ENCODE measurements at regions not wholly inside any gene's neighbourhood (a gene's known extent, or its start where the extent isn't known, plus 50 kb on each side); places are given as distances from the start of the nearest gene placed in this dataset.

DNA sequence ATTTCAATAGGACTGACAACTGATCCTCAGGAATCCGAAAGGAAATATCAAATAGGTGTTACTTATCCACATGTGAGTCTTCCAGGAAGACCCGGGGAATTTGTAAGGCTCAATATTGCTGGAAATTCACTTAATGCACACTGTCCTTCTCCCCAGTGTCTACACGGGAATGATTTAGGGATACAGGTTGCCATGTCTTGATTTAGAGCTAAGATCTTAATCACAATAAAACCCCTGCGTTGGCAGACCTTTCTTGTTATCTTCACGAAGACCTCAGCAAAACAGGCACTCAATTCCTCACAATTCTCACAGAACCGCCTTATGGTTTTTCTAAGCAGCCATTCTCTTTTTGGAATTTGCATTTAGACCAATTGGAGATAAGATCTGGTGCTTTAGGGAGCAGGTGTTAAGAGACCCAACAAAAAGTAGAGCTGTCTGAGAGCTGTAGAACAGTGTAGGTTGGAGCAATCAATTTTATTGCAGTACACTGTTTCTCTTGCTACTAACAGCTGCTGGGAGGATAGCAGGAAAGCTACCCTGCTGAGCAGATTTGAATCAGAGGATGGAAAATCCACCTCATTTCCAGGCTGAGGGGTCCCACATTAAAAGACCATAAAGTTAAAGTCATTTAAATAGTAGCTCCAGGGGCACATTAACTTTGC is 925.7 kb downstream of the EPHA3 start:
- no peak for DNase-seq
- in situ Hi-C loops (cut with HindIII; ENCODE audit: low pct_ligation_motif_present, low pct_unique_long_range_greater_than_20kb, low sequenced_read_pairs), result no loop called here

DNA sequence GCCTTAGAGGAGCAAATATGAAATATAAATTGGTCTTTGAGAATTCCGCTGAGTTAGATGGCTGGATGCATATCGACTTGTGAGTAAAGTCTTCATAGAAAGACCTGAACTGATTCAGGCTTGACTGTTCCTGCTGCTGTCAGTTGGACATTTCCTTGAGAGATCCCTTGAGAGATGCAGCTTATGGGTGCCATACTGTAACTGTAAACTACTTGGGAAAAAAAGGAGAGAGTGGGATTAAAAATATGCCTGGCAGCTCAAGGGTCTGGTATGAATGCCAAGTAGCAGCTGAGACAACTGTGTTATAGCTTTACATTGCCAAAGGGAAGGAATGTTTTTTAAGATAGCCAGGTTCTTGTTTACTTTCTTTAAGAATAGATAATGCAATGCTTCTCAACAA is 926.6 kb downstream of the EPHA3 start:
- DNase-seq, result no peak
- in situ Hi-C loops (cut with HindIII; ENCODE audit: low pct_ligation_motif_present, low pct_unique_long_range_greater_than_20kb, low sequenced_read_pairs), result no loop called here

DNA sequence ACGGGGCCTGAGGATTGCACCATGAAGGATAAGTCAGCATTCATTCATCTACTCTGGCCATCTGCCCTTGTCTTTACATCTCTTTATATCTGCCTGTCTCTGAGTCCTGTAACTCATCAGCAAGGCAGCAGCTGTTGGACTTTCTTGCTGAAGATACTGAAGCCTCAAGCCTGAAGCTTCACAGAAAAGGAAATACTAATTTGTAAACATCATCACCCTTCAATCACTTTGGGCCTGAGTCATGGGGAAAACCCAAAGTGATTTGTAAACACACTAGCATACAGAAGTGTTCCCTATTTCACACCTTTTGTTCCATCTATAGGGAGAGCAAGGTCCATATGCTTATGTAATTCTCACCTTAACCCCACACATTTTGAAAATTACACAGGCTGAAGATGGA is 928.2 kb downstream of the EPHA3 start:
- DNase-seq, result no peak
- in situ Hi-C loops (cut with HindIII; ENCODE audit: low pct_ligation_motif_present, low pct_unique_long_range_greater_than_20kb, low sequenced_read_pairs), result no loop called here

DNA sequence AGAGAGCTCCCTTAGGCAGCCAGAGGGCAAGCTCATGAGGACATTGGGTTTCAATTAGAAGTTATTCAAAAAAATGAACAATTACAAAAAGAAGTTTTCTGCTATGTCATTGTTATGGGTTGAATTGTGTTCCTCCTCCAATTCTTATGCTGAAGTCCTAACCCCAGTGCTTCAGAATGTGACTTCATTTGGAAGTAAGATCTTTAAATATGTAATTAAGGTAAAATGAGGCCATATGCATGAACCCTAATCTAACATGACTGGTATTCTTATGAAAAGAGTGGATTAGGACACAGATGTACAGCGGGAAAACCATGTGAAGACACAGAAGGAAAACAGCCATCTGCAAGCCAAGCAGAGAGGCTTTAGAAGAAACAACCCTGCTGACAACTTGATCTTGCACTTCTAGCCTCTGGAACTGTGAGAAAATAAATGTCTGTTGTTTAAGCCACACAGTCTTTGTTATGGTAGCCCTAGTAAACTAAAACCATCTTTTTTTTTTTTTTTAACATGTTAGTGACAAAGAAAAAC is 929.6 kb downstream of the EPHA3 start:
- no peak for DNase-seq
- in situ Hi-C loops (cut with HindIII; ENCODE audit: low pct_ligation_motif_present, low pct_unique_long_range_greater_than_20kb, low sequenced_read_pairs), result no loop called here

DNA sequence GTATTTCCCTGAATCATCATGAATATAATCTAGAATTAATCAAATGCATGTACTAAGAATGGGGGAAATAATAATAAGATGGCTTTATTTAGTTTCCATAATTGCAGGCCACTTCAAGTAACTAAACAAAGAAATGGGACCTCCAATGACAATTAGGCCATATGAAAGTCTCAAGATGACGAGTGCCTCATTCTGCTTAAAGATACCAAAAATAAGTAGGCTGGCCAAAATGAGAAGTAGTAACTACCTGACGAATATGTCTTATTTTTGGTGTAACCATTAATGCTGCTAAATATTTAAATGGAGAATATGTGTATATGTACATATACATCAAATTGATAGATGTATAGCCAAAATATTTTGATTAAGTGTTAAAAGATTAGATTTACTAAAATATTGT is 932.6 kb downstream of the EPHA3 start:
- DNase-seq, result no peak
- in situ Hi-C loops (cut with HindIII; ENCODE audit: low pct_ligation_motif_present, low pct_unique_long_range_greater_than_20kb, low sequenced_read_pairs), result no loop called here

DNA sequence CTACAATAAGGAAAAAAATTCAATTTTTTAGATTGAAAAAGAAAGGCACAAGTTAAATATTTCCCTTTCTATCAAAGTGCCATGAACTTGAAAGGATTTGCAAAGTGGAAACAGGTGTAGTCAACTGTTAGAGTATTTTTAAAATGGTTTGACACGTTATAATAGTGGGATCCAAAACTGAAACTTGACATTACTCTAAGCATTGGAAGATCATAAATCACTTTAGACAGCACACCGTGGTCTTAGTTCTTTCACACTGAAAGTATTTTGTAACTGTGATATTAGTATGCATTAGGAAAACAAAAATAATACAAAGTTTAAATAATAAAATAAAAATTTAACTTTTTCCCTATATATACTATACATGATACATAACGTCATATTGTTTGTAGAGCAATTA is 933.1 kb downstream of the EPHA3 start:
- no peak for DNase-seq
- in situ Hi-C loops (cut with HindIII; ENCODE audit: low pct_ligation_motif_present, low pct_unique_long_range_greater_than_20kb, low sequenced_read_pairs), result no loop called here

DNA sequence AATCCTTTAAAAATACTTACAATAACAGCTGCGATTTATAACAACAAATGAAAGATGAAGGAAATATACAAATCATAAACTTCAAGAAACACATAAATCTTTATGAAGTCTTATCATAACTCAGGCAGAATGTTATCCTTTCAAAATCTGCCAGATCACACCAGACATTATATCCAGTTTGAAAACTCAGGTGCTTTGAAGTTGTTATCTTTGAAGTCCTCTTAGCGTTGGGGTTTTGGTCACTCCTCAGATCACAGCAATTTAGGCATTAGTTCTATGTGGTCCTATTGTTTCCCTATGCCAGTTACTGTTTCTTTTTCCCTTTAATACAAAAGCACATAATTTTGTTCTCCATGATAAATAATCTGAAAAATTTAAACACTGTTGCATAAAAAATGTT is 934.6 kb downstream of the EPHA3 start:
- in situ Hi-C loops (cut with HindIII; ENCODE audit: low pct_ligation_motif_present, low pct_unique_long_range_greater_than_20kb, low sequenced_read_pairs), result no loop called here

DNA sequence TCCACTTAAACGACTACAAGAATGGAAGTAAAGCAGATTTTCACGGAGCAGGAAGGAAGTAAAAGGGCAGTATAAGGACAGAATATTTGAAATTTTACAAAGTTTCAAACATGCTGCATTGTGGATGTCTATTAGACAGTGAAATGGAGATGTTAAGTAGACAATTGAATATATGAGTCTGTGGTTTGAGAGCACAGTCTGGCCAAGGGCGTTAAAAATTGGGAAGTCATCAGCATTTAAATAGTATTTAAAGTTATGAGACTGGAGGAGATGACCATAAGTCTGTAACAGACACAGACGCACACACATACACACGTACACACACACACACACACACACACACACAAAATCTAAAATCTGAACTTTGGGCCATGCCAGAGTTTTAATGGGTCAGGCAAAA is 935.9 kb downstream of the EPHA3 start:
- in situ Hi-C loops (cut with HindIII; ENCODE audit: low pct_ligation_motif_present, low pct_unique_long_range_greater_than_20kb, low sequenced_read_pairs), result no loop called here
- no peak for DNase-seq

More for the DNA sequence above, 934.6 kb downstream of the EPHA3 start:
- DNase-seq, result no peak

DNA sequence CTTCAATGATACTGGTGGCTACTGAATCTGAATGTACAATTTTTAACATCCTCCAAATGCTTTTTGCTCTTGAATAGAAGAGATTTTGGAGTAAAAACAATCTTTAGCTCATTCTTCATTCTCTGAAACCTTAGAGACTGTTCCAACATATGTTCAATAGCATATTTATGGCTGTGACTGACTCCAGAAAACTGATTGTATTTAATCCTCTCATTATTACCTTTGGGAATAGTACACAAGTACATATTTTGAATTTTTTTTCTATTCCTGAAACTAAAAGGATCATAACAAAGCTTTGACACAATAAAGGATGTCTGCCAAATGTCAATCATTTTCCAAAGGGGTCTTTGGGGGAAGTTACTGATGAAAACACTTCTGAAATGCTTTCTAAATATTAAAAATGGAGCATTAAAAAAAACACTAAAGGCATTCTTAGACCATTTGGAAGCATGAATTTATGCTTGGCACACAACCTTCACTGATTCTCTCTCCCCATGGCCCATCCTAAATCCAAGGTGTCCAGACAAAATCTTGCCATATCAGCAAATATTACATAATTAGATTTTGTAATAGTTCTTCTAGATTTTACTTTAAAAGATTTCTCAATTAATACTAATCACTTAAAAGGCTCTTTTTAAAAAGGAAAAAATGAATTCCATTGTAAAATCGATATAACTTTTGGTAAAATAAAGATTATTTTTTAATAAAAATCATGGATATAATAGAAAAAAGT is 936.8 kb downstream of the EPHA3 start:
- in situ Hi-C loops (cut with HindIII; ENCODE audit: low pct_ligation_motif_present, low pct_unique_long_range_greater_than_20kb, low sequenced_read_pairs), result no loop called here
- no peak for DNase-seq

DNA sequence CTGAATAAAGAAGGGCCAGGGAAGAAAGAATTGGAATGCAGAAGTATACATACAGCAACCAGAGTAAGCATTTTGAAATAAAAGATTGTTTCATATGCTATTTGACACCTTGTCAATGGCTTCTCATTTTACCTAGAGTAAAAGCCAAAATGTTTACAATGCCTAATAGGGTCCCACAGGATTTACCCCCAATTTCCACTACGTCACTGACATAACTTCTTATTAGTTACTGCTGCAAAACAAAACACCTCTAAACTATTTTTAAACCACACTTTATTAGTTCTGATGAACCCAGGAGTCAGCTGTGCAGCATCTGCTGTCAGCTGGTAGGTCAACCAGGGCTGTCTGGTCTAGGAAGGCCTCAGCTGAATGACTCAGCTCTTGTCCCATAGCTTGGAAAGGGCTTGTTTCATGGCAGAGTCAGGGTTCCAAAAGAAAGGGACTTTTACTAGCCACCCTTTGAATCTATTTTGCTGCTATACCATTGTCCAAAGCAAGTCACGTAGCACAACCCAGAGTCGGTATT is 945.1 kb downstream of the EPHA3 start:
- in situ Hi-C loops (cut with HindIII; ENCODE audit: low pct_ligation_motif_present, low pct_unique_long_range_greater_than_20kb, low sequenced_read_pairs), result no loop called here
- DNase-seq, result no peak

DNA sequence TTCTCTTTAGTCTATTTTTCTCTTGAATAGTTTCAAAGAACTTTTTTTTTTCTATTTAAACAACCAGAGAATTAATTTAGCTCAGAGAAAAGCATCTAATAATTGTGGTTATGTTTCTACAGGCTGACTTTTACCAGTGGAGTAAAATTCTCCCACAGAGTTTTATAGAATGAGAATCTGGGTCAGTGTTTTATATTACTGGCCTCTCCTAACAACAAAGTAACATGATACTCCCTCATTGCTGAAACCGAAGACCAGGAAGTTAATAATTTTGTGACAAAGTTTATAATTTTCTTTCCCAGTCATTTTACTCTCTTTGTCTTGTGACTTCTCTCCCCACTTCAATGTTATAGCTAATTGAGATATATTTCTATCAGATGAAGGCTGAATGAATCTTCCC is 946.9 kb downstream of the EPHA3 start:
- in situ Hi-C loops (cut with HindIII; ENCODE audit: low pct_ligation_motif_present, low pct_unique_long_range_greater_than_20kb, low sequenced_read_pairs), result no loop called here
- DNase-seq, result no peak

DNA sequence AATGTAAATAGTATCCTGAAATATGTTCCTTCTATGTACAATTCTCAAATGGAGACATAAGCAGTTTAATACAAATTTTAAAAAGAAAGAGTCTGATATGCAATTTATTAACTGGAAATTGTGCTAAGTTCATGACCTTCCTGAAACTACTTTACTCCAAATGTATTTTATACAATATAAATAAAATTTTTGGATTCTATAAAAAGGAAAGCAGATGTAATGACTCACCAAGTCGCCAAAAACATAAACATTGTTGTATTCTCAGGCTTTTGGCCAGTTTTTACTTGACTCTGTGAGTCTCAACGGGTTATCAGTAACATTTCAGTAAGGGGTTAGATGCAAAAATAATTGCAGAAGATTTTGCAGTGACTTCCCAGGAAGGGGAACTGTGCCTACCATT is 948.2 kb downstream of the EPHA3 start:
- in situ Hi-C loops (cut with HindIII; ENCODE audit: low pct_ligation_motif_present, low pct_unique_long_range_greater_than_20kb, low sequenced_read_pairs), result no loop called here
- DNase-seq, result no peak

DNA sequence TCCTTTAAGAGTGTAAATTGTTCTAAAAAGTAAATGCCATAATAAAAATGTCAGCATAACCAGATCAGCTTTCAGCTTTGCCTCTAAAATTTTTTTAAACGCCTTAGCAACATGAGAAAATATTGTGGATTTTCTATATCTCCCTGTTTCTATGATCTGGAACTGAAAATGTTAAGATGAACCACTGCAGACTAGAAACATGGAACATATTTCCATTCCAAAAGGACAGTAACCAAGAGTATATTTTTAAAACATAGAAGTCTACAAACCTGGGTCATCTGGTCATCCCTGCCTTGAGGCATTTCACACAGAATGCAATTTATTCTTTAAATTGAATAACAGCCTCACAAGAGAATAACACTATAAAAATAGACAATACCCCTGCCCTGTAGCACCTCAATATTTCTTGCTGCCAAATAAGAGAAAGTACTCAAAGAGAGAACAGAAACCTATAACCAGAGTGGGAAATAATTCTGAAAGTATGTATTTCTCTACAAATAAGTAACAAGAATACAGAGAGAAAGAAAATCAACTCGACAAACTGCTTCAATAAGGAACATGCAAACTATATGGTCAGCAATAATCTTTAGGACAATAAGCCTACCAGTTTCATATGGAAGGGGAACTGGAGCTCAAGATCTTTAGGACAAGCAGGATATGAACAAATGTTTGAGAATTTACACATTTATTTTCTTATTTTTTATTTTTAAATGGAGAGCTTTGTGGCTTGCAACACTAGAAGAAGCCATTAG is 949.0 kb downstream of the EPHA3 start:
- in situ Hi-C loops (cut with HindIII; ENCODE audit: low pct_ligation_motif_present, low pct_unique_long_range_greater_than_20kb, low sequenced_read_pairs), result no loop called here
- no peak for DNase-seq

DNA sequence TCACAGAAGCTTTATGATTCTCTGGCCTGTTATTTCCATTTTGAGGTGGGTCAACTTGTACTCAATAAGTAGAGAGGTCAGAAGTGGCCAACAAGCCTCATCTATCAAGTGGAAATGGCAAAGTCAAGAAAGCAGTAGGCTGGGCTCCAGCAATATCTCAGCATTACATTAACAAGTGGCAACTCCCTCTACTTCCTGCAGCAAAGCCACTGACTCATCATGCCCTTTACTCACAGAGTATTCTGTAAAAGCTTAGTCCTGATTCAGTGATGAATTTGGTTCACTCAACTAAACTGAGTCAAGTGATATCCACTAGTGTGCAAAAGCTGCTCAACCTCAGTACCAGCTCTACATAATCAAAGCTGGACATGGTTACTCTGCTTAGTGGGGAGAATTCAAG is 954.6 kb downstream of the EPHA3 start:
- in situ Hi-C loops (cut with HindIII; ENCODE audit: low pct_ligation_motif_present, low pct_unique_long_range_greater_than_20kb, low sequenced_read_pairs), result no loop called here

DNA sequence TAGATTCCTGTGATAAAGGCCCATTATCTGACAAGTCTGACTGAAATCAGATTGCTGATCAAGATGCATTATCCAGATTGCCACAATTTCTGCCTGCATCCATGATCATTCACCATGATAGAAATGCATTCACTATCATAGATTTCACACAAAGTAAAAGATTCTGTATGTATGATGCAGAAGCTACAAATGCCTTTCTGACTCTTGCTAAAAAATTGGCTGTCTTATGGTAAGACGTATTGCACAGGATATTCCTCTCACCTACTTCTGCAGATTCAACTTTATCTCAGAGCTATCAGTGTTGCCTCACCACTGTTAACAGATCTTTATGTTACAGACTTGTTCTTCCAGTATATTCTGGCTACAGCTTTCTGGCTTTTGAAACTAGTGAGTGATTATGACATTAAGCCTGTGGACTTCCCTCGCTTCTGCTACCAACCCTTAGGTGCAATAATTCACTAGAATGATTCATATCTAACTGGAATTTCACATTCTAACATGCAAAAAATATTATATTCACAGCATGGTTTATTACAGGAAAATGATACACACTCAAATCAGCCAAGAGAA is 955.3 kb downstream of the EPHA3 start:
- in situ Hi-C loops (cut with HindIII; ENCODE audit: low pct_ligation_motif_present, low pct_unique_long_range_greater_than_20kb, low sequenced_read_pairs), result no loop called here
- no peak for DNase-seq

More for the DNA sequence above, 954.6 kb downstream of the EPHA3 start:
- DNase-seq, result no peak

DNA sequence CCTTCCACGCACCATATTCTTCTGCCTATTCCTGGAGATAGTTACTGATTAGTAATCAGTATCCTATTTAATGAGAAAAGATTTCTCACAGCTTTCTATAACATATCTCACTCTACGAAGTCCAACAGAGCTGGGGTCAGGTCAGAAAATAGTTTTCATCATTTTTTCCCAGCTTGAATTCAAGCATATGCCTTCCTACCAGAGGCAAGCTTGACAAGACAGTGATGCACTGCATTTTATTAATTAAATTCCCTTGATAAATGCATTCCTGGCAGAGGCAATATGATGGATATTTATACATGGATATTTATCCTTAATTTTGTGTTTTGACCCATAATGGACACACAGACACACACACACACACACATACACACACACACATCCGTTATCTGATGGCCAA is 961.4 kb downstream of the EPHA3 start:
- no peak for DNase-seq
- in situ Hi-C loops (cut with HindIII; ENCODE audit: low pct_ligation_motif_present, low pct_unique_long_range_greater_than_20kb, low sequenced_read_pairs), result no loop called here

DNA sequence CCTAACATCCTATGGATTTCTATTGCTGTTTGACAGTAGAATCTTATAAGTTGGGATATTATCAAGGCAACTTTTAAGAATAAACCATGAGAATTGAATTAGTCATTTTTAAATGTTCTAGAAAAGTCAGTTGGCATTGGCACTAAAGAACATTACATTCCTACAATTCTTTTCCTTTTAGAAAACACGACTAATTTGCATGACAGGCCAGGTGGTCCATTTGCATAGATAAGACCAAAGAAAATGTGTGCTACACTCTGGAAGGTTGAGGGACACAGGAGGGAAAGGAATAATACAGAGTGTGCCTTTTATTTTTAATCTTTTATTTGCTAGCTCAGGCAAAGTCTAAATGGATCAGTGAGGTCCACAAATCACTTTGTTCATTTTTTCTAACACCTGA is 962.3 kb downstream of the EPHA3 start:
- DNase-seq, result no peak

DNA sequence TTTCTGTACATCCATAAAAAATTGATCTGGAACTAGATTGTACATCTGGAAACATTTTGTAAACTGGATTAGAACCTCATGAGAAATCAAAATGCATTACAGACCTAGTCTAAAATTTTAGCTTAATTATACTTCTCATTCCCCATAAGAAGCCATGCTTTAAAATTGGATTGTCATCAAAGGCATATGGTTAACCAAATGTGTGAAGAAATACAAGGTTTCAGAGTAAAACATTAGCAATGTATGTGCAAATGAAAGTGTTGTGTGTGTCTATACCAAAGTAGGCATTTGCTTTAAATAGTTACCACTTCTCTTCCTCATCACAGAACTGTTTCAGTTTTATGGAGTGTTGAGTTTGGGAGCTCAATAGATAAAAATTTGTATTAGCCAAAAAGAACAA is 968.7 kb downstream of the EPHA3 start:
- in situ Hi-C loops (cut with HindIII; ENCODE audit: low pct_ligation_motif_present, low pct_unique_long_range_greater_than_20kb, low sequenced_read_pairs), result no loop called here

More for the DNA sequence above, 962.3 kb downstream of the EPHA3 start:
- in situ Hi-C loops (cut with HindIII; ENCODE audit: low pct_ligation_motif_present, low pct_unique_long_range_greater_than_20kb, low sequenced_read_pairs), result no loop called here

DNA sequence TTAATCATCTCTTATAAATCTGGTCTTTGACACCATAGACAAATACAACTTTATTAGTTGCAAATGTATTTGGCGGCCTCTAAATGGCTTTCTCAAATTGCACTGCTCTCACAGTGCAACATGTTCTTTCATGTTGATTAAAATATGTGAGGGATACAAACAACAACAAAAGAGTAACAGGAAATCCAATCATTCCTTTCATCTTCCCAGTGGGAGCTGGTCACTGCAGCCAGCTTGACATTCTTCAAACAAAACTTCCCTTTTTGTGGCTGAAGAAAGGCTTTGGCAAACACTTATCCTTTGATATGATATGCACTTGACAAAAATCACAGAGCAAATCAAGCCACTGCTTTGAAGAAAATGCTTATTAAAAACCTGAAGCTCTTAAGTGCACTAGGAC is 973.6 kb downstream of the EPHA3 start:
- in situ Hi-C loops (cut with HindIII; ENCODE audit: low pct_ligation_motif_present, low pct_unique_long_range_greater_than_20kb, low sequenced_read_pairs), result no loop called here
- no peak for DNase-seq

More for the DNA sequence above, 968.7 kb downstream of the EPHA3 start:
- DNase-seq, result no peak

Data from ACHN (cell line).